NCI-H526 treated with DMSO at 0.1 percent for 48 hours (cell line): ENCODE measurements at regions not wholly inside any gene's neighbourhood (a gene's known extent, or its start where the extent isn't known, plus 50 kb on each side); places are given as distances from the start of the nearest gene placed in this dataset.
A peak's percentile ranks its signal among the peaks of the same experiment; 100 is the strongest.

Experiments
- DNase-seq: peaks from one replicate; lab custom pipeline; 2025; lab: John Stamatoyannopoulos, UW

DNA sequence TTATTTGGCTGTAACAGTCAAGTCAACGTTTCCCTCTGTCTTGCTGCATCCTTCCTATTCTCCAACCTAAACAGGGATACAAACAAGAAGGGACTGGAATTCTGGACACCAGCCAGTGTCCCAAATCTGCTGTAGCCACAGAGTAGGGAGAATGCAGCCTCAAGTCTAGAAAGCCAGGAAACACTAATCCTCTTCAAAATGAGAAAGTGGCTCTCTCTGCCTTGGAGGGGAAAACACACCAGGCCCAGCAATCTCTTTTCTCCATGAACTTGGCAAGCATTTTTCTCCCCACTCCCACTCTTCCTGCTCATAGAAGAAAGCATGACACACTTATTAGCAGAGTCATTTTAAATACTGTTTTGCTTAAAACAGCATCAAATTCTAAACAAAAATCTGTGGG is 781.7 kb downstream of the SQOR start:
- DNase-seq: no peak

DNA sequence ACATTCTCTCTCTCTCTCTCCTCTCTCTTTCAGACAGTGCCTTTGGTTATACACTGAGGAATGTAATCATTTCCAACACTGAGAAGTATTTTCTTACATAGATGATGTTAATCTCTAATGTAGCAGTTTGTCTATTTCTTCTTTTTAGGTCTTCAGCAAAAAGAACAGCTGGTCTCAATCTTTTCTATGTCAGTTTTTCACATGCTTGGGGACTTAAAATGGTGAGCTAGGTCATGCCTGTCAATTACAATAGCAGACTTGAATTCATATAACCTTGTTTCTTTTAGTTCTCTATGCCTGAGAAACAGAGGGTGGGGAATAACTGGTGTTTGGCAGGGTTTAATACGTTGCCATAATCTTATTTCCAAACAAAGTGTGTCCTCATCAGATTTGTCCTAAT is 786.2 kb downstream of the SQOR start:
- DNase-seq: no peak

DNA sequence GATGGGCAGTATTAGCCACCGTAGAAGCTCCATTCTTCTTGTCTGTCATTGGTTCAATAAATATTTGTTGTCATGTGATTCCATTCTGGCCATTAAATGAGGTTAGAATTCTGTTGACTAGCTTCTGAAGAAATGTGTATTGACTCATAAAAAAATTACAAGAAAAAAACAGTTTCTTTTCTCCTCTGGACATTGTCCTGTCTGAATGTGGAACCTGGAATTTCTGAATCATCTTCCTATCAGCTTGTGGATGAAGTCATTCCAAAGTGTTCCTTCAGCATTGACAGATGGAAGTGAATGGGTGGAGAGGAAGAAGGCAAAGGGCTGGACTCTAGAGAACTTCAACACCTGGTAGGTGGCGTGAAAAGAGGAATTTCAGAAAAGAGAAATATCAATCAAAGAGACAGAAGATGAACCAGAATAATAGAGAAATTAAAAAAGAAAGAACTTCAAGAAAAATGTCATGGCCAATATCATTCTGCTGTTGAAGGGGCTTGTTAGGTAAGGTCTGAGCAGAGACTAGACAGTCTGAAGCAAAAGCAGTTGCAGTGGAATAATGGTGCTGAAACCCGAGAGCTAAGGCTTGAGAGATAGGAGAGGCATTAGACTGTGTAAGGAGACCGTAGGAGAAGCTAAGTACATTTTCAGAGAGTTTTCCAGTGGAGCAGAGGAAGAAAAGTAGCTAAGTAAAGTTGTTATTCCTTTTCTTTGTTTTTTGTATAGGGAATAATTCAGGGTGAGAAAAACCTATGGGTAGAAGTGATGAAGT is 806.6 kb downstream of the SQOR start:
- DNase-seq: no peak

DNA sequence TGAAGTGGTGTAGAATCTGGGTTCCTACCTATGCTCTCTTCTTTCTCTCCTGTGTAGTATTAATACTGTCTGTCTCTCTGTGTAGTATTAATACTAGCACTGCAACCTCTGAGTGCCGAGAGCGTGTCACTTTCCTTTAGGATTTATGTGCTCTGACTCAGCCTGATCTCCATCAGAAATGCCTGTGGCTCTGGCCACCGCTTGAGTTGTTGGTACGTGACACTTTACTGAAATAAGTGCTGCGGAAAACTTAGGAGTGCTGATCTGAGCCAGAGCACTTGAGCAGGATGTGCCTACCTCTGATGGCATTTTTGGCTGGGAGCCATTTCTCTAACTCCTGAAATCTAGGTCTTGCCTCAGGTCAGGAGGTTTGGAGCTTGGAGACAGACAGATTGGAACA is 807.4 kb downstream of the SQOR start:
- no peak for DNase-seq

DNA sequence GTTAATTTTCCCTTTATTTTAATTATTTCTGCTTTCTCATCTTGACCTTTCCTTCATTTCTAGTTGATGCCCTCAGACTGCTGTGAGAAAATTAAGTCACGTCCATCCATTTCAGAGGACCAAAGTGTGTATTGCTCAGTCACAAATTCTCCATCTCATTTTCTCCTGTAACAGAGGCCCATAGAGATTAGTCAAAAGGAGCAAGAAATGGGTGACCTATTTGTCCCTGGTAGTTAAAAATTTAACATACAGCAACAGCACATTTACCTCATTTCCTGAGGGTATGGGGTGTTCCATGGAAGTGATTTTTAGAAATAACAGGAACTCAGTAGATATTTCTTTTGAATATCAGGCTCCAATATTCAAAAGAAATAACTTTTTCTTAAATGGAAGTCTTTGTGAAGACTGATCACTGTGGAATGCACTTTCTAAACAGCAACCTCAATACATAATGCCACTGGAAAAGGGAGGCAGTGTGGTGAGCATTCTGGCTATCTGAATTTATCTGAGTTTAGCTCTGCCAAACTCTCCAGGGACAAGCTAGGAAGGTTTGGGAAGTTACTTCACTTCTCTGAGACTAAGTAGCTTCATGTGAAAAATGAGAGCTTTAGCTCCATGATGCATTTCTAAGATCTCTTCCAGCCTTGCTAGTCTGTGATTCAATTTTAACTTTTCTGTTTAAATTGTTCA is 808.2 kb downstream of the SQOR start:
- no peak for DNase-seq

DNA sequence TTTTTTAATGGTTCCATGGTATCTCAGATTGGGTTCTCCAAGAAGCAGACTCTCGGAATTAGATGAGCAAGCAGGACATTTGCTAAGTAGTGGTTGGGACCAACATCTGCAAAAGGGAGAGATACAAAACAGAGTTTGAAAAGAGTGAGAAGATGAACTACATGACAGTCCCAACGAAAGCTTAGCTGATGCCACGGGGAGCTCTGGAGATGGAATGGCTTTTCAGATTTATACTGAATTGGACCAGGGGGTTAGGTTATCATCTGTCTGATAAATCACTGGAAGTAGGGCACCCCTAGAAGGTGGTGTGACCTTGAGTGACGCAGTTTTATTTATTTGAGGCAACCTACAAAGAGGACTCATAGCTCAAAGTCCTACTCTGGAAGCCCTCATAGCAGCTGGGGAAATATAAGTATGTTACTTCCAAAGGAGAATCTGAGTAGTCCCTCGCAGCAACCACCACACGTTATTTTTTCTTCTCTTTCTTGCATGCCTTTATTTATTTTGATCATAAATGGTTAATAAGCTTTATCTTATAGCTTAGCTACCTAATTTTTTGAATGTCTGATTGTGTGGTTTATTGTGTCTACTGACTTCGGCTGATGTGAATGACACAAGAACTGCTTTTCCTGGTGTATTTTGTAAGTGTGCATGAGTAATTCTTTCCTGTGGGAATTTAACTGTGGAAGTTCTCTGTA is 815.4 kb downstream of the SQOR start:
- no peak for DNase-seq

DNA sequence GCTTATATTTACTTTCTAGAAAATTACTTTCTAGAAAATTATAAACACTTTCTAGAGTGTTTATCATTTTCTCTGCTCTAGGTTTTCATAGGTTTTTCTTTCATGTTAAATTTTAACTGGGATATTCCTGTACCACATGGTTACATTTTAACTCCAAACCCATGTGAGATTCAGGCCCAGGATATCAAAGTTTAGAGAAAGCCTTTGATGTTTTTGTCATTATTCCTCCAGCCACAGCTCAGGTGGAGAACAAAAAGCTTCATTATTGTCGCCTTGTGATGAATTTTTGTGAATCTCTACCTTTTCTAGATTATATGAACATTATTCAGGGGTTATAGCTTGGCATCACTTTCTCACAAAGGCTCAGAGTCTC is 816.0 kb downstream of the SQOR start:
- no peak for DNase-seq

DNA sequence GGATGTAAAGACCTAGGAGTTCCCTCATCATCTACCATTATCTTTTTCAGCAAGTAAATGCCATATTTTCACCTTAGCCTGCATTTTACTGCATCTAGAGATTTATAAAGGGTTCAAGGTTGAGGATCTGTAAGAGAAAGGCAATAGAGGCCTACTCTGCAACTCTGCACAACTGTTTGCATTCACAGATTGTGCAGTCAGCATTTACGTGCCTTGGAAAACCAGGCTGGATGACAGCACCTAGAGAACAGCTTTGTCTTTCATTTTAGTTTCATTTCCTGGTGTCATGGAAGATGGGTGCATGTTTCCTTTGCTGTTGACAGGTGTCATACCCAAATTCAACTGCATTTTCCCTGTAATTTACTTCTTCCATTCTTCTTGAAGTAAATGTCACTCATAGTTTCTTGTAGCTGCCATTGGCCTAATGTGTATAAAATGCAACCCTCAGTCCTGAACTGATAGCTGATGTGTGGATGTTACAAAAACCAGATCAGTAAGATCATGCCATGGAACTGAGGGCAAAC is 817.5 kb downstream of the SQOR start:
- no peak for DNase-seq

DNA sequence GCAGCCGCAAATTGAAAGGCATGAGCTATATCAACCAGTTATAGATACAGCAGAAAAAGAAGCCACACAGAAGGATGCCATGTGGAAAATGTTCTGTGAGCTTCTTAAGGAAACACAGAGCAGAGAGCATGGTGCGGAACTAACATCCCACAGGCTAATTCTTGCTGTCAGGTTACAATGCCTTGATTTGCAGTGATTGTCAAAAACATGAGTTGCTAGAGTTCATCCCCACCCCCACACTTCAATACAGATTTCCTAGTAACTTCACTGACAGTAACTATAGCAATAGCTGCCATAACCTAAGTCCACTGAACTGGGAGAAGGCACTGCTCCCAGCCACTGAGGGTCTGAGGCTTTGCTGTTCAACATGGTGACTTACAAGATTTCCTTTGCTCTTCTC is 821.6 kb downstream of the SQOR start:
- DNase-seq: no peak

DNA sequence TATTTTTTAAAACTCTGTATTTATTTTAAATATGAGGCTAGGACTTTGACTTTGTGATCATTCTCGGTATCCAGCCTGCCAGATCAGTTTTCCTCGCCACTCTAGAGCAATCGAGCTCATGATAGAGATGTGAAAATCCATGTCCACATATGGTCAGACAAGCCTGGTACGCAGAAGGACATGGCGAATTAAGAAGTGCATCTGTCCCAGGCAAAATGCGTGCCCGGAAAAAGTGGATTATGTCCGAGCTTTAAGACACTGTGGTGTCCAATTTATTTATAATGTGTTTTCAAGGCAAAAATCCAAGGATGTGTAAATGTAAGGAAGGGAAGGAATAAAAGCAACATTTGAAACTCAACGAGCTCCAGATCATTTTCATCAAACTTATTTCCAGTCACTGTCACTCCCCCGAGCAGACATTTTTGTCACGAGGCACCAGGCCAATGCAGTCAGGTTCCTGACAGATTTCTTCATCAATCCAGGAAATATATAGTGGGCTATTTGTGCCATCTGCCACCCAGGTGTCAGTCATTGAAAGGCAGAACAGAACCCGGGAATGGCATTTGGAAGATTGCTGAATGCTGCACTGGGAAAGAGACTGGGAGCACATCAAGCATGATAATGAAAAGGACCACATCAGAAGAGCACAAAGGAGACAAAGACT is 825.7 kb downstream of the SQOR start:
- DNase-seq: no peak

DNA sequence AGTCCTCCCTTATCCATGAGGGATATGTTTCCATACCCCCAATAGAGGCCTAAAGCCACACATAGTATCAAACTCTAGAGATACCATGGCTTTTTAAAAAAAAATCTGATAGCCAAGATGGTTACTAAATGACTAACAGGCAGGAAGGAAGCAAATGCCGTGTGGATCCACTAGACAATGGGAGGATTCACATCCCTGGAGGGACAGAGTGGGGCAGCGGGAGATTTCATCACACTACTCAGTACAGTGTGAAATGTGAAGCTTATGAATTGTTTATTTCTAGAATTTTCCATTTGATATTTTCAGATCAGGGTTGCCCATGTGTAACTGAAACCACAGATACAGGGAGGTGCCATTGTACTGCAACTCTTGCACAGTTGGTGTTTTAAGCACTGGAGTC is 826.6 kb downstream of the SQOR start:
- no peak for DNase-seq

DNA sequence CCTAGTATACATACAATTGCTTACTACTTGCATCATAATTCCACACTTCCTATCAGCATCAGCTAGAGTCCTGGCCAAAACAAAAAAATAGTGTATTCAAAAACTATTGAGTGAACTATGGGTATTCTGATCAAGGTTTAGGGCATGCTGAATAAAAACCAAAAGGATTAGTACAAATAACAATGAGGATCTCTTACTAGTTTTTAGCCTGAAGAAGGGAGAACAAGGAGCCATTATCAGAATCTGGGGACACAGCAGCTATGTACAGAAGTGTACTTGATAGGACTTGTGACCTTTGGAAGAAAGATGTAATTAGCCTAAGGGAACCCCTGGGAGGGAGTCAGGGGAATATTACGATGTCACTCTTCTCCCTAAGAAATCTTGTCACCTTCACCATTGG is 832.2 kb downstream of the SQOR start:
- DNase-seq: no peak

DNA sequence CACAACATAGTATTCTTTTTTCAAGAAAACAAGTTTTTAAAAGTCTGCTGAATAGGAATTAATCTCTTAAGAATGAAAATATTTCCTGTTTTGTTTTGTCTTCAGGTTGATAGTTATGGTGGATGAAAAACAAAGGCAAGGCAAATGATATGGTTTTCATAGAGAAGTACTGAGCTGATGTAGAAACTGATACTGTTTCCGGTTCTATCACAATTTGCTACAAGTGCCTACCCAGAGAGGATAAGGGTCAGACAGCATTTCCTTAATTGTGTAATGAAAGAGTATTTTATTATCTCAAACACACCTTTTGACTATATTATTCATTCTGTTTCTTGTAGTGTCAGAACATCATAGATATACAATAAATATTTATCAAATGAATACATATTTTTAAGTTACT is 836.3 kb downstream of the SQOR start:
- no peak for DNase-seq

DNA sequence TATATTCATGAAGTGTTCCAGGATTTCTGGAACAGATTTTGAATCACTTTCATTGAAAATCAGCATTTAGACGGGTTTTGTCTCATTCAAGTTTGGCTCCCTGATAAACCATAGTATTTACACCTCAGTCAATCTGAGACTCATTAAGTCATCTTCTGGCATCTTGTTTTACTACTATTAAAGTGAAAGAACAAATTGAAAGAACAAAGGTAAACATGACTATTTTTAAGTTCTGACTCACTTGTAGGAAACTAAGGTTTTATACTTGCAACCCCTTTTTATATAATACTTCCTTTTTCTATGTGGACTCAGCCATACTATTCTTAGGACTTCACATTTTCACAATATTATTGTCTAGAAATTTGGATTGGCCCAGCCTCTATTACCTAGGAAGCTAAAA is 854.4 kb downstream of the SQOR start:
- no peak for DNase-seq

DNA sequence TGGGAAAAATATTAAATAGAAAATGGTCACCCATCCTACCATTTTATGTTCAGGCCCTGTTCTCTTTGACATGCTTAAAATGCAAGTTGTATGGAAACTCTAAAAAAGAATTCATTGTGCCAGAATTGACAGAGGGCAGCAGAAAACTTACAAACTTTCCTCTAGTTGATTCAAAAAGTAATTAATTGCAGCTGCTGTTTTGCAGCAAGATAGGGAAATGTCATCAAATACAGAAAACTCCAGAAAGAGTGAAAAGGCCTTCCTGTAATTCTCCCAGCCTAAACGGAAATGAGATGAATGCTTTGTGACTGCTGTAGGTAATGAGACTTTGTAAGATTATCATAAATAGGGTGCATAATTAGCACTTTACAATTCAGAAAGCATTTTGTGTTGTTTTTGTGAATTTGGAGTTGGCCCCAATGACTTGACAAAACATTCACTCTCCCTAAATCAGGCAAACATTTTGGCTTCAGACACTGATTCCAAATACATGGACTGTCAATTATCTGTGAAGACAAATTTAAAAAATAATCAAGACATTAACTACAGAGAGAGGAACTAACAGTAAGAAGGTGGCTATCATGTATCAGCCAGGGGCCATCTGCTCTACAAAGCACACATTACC is 861.8 kb downstream of the SQOR start:
- DNase-seq: no peak

DNA sequence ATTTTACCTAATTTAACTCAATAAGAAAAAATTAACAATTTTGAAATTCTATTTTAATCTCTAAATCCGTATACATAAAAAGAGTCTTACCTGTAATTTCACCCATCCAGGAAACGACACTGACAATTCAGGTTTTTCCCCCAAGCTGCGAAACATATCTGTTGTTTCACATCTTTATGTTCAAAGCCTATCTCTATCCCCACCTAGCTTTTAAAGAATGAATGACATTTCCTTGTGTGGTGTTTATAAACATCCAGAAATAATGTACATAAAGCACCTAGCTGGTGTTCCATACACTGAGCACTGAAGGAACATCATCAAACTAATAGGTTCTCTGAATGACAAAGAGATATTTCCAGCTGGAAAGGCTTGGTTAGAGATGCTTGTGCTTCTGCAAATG is 867.8 kb downstream of the SQOR start:
- peak; percentile 4 for DNase-seq

DNA sequence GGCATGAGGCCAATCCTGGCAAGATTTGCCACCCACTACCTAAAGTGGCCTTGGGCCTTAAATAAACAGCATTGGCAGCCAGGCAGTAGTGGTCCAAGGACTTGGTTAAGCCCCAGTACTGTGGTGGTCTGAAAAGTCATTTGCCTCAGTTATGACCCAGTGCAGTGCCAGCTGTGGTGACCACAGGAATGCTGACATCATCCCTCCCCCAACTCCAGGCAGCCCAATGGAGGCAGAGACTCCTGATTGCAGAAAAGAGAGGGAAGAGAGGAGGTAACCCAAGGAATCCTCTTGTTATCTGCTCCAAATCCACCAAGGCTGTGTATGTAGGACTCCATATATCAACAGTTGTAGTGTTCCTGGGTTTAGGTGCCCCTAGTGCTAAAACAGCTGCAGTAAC is 883.6 kb downstream of the SQOR start:
- DNase-seq: no peak

DNA sequence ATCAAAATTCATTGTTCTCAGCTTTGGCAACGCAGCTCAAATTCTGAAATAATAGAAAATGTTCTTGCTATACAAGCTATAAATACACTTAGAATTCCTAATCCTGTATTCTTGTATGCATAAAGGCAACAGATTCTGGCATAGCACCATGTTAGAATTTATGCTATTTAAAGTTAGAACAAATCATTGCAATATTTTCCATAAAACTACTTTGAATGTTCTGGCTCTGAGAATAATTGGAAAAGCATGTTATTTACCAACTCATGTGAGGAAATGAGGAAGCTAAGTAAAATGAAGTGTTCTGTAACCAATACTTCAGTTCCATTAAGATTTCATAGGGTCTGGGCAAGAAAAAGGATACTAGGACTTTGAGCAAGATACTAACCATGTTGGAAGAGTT is 888.9 kb downstream of the SQOR start:
- DNase-seq: no peak

DNA sequence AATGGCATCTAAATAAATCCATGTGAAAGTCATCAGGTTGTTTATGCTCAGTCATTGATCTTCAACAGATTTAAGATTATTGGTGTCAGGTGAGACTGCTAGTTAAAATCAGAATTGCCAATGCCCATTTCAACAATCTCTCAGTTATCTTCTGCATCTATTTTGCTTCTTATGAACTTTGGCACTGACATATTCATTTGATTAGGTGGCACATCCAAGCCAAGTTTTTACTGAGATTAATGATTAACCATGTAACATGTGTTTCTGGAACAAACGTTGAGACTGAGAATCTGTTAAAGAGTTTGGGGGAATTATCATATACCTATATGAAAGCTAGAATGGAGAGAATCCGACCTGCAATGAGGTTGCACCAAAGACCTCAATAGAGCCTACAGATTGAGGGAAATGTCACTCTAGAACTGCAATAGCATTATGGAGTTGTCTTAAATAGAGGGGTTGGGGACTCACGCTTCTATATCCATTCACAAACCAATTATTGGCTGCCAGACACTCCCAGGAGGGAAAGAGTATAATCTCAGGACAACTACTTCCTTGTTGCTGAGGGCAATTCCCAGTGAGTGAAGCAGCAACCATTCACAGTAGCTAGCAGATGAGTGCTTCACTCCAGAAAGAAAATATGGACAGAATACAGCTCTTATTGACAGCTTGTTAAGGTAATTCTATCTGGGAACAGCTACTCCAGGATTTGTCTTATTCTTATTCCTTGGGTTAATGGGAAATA is 891.3 kb downstream of the SQOR start:
- peak; percentile 4 for DNase-seq

DNA sequence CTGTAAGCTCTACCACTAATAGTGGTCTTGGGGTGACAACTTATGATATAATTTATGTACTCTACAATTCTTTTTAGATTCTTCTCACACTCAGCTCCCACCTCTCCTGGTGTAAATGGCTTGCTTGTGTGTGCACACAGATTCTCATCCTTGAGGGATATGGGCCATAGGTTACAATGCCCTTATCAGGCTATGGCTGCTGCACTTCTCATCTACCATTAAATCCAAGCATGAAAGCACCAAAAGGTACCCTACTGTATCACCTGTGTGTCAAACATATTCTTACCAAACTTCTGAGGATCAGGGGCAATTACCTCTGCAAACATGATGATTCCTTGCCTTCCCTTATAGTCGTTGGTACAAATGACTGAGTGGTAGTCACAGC is 891.9 kb downstream of the SQOR start:
- DNase-seq: no peak

DNA sequence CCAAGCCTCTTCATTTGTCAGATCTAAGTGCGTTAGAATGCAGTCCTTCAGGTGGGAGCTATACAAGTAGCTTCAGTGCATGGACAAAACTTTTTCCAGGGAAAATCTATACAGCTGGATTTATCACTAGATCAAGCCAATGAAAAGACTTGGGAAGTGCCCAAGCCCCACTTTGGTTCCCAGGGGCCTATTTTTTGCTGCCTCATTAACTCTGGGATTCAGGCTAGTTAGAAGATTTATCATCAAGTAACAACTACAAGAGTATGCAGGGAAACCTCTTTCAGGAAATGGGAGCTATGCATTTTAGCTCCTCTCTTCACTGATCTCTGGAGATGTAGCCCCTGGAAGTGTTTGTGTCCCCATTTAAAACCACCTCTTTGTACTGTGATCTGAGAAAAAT is 908.8 kb downstream of the SQOR start:
- no peak for DNase-seq
